Retinal pigment epithelial cell (primary cell): ENCODE measurements at regions not wholly inside any gene's neighbourhood (a gene's known extent, or its start where the extent isn't known, plus 50 kb on each side); places are given as distances from the start of the nearest gene placed in this dataset.

Experiments
- DNase-seq: peaks from one replicate; pipeline ENCODE4 v3.0.0-alpha.2; 2010; ENCODE audit warnings: low read depth
- H3K4me3 ChIP-seq: 2 replicates; pipeline ENCODE4 v1.5.1; 2011; ENCODE audit warnings: mild to moderate bottlenecking, low read length, control low read depth, moderate library complexity
- CTCF ChIP-seq: conservative IDR thresholded peaks from 2 replicates; pipeline ENCODE4 v1.5.1; 2011; ENCODE audit warnings: low read depth, low read length, control low read depth, inconsistent platforms

- DNase-seq, result no peak
- no peak for TF ChIP-seq CTCF
- H3K4me3 ChIP-seq, result no peak overlapping the region
Observed at GRCh38 chr2:57892920-57893319, 153.7 kb upstream of the VRK2 start.

GRCh38 chr2:57893347-57893746 lies 153.3 kb upstream of the VRK2 start:
- no peak for TF ChIP-seq CTCF
- no peak overlapping the region for H3K4me3 ChIP-seq
- DNase-seq, result no peak

- no peak overlapping the region for H3K4me3 ChIP-seq
- DNase-seq, result no peak
- no peak for TF ChIP-seq CTCF
Observed at GRCh38 chr2:57893786-57894185, 152.8 kb upstream of the VRK2 start.

- TF ChIP-seq CTCF, result no peak
- no peak for DNase-seq
Observed at GRCh38 chr2:57894381-57894780, 152.2 kb upstream of the VRK2 start.

GRCh38 chr2:57897920-57898319 lies 148.7 kb upstream of the VRK2 start:
- DNase-seq, result no peak
- no peak overlapping the region for H3K4me3 ChIP-seq
- TF ChIP-seq CTCF, result no peak

More at GRCh38 chr2:57894381-57894780, 152.2 kb upstream of the VRK2 start:
- H3K4me3 ChIP-seq, result no peak overlapping the region

GRCh38 chr2:57899898-57900297 lies 146.7 kb upstream of the VRK2 start:
- no peak for DNase-seq
- no peak for TF ChIP-seq CTCF
- H3K4me3 ChIP-seq, result no peak overlapping the region

GRCh38 chr2:57902578-57902977 lies 144.0 kb upstream of the VRK2 start:
- TF ChIP-seq CTCF, result no peak
- no peak for DNase-seq

More at GRCh38 chr2:57902578-57902977, 144.0 kb upstream of the VRK2 start:
- no peak overlapping the region for H3K4me3 ChIP-seq
